ENCODE measurements at regions not wholly inside any gene's neighbourhood (a gene's known extent, or its start where the extent isn't known, plus 50 kb on each side); places are given as distances from the start of the nearest gene placed in this dataset.
A peak's percentile ranks its signal among the peaks of the same experiment; 100 is the strongest.

DNA sequence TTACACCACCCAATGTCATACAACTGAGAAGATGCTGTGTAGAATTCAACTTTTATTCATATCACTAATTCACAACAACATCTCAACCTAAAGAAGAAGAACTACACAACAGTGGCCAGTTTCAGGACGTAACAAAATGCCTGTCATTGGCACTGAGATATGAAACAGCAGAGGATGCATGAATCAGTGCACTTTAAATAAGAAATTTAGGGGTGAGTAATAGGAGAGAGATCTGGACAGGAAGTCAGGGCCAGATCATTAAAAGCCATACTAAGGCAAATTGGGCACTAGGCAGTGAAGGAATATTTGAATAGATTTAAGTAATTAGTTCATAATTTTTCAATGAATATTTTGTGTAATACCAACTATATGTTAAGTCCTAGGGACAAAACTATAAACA lies 510.5 kb downstream of the PLPP3 start:
- DNase-seq = no peak
- no peak overlapping the region for H3K27ac ChIP-seq
- intact Hi-C loops (cut with DNase I) = no loop called here

DNA sequence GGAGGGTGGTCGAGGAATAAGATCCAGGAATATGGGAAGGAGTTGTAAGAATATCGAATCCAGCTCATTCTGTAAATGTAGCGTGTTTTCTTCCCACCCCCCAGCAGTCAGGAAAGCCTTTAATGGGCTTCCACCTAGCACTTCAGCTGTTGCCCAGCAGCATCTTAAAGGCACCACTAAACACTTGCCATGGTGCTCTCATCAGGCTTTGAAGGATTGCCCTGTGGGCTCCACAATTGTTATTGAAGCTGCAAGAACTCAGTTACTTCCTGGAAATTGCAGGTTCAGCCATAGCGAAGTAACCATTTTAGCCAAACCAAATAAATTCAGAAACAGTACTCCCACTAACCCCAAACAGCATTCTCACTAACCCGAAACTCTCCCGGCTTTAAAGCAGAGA lies 511.2 kb downstream of the PLPP3 start:
- H3K9me3 ChIP-seq = no peaks in the 10 kb centered on the region
- TF ChIP-seq, protein P1, sequence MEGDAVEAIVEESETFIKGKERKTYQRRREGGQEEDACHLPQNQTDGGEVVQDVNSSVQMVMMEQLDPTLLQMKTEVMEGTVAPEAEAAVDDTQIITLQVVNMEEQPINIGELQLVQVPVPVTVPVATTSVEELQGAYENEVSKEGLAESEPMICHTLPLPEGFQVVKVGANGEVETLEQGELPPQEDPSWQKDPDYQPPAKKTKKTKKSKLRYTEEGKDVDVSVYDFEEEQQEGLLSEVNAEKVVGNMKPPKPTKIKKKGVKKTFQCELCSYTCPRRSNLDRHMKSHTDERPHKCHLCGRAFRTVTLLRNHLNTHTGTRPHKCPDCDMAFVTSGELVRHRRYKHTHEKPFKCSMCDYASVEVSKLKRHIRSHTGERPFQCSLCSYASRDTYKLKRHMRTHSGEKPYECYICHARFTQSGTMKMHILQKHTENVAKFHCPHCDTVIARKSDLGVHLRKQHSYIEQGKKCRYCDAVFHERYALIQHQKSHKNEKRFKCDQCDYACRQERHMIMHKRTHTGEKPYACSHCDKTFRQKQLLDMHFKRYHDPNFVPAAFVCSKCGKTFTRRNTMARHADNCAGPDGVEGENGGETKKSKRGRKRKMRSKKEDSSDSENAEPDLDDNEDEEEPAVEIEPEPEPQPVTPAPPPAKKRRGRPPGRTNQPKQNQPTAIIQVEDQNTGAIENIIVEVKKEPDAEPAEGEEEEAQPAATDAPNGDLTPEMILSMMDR (IDR thresholded peaks at IDR 0.05) = no peak
- no peak for TF ChIP-seq EP300 (IDR thresholded peaks at IDR 0.05)
- no peak for TF ChIP-seq POLR2A (IDR thresholded peaks at IDR 0.05)
- H3K4me3 ChIP-seq = no peak overlapping the region
- 50 to 60% (median 55%) methylated on average over 6 of the region's 6 CpGs for WGBS, 3 donors
- no peaks in the 10 kb centered on the region for H3K36me3 ChIP-seq
- intact Hi-C loops (cut with DNase I) = no loop called here
- H3K4me1 ChIP-seq (ENCODE audit: insufficient read depth) = peaks cover 9% of the 10 kb centered on the region
- DNase-seq = no peak
- H3K27ac ChIP-seq = no peak overlapping the region
- H3K27me3 ChIP-seq = no peaks in the 10 kb centered on the region

More for the DNA sequence above, 510.5 kb downstream of the PLPP3 start:
- Histone ChIP-seq H3K9me3 (no peaks in the 10 kb centered on the region), H3K27me3 (no peaks in the 10 kb centered on the region), H3K36me3 (no peaks in the 10 kb centered on the region), H3K4me3 (no peak overlapping the region), H3K4me1 (ENCODE audit: insufficient read depth) (peaks cover 11% of the 10 kb centered on the region)
- 53 to 76% (median 57%) methylated on average over 1 of the region's 1 CpG for WGBS, 3 donors
- TF ChIP-seq, protein P1 (IDR thresholded peaks at IDR 0.05) = no peak
- no peak for TF ChIP-seq POLR2A (IDR thresholded peaks at IDR 0.05)
- TF ChIP-seq EP300 (IDR thresholded peaks at IDR 0.05) = no peak

DNA sequence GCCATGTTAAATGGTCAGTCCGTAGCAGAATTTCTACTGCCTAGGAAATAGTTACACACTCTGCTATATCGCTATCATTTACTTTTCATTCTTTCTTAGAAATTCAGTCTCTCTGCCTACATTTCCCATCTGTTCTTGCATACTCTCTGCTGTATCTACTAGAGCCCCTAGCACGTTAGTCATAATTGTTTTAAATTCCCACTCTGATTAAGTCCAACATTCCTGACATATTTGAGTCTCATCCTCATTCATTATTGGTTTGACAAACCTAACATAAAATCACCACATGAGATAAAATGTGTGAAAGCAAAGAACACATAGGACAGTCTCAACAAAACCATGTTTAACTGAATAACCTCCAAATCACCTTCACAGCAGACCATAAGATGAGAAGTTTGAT lies 513.6 kb downstream of the PLPP3 start:
- intact Hi-C loops (cut with DNase I) = no loop called here
- H3K9me3 ChIP-seq = no peaks in the 10 kb centered on the region
- no peak for DNase-seq
- H3K4me1 ChIP-seq (ENCODE audit: insufficient read depth) = peaks cover 4% of the 10 kb centered on the region
- no peak overlapping the region for H3K27ac ChIP-seq
- 12 to 33% (median 15%) methylated on average over 3 of the region's 3 CpGs for WGBS, 3 donors
- no peaks in the 10 kb centered on the region for H3K27me3 ChIP-seq
- H3K4me3 ChIP-seq = no peak overlapping the region
- H3K36me3 ChIP-seq = no peaks in the 10 kb centered on the region
- TF ChIP-seq POLR2A (IDR thresholded peaks at IDR 0.05) (no peak), EP300 (IDR thresholded peaks at IDR 0.05) (no peak)
- TF ChIP-seq, protein P1 (IDR thresholded peaks at IDR 0.05) = no peak

DNA sequence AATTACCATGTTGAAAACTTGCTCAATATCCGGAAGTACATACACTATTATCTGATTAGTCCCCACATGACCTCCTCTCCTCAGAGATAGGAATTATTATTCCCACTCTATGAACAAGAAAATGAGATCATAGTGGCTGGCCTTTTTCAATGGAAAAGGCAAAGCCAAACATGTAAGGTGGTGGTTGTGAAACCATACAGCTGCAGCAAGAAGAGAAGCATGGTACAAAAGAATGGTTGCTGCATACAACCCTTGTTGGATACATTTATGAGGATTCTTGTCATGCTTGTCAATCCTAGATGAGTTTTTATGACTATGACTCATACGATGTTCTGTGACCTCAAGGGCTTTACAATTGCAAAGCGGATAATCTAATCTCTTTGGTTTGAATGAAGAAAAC lies 514.7 kb downstream of the PLPP3 start:
- intact Hi-C loops (cut with DNase I) = no loop called here
- 84 to 87% (median 86%) methylated on average over 3 of the region's 3 CpGs for WGBS, 3 donors
- Histone ChIP-seq H3K4me3 (no peak overlapping the region), H3K36me3 (no peaks in the 10 kb centered on the region), H3K9me3 (no peaks in the 10 kb centered on the region), H3K27me3 (no peaks in the 10 kb centered on the region), H3K4me1 (ENCODE audit: insufficient read depth) (peaks cover 4% of the 10 kb centered on the region), H3K27ac (no peak overlapping the region)
- DNase-seq = no peak
- TF ChIP-seq EP300 (IDR thresholded peaks at IDR 0.05) = no peak
- no peak for TF ChIP-seq POLR2A (IDR thresholded peaks at IDR 0.05)
- TF ChIP-seq, protein P1 (IDR thresholded peaks at IDR 0.05) = no peak

DNA sequence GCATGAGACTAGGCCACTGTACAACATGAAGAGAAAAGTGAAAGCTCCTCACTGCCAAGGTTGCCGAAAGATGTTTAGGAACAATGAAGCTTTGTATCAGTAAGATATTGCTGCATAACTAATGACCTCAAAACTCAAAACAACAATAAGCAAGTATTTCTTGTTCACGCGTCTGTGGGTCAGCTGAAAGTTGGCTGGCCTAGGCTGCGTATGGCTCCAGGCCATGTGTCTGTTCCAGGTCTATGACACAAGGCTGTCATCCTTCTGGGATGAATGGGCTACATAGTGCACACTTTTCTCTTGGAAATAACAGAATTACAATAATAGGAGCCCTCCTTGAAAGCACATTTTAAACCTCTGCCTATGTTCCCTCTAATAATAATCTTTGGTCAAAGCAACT lies 515.9 kb downstream of the PLPP3 start:
- TF ChIP-seq POLR2A (IDR thresholded peaks at IDR 0.05) (no peak), EP300 (IDR thresholded peaks at IDR 0.05) (no peak)
- TF ChIP-seq, protein P1 (IDR thresholded peaks at IDR 0.05) = no peak
- Histone ChIP-seq H3K27ac (no peak overlapping the region), H3K9me3 (no peaks in the 10 kb centered on the region), H3K4me3 (no peak overlapping the region), H3K36me3 (no peaks in the 10 kb centered on the region), H3K4me1 (ENCODE audit: insufficient read depth) (peaks cover 4% of the 10 kb centered on the region), H3K27me3 (no peaks in the 10 kb centered on the region)
- 45 to 66% (median 57%) methylated on average over 4 of the region's 4 CpGs for WGBS, 3 donors
- intact Hi-C loops (cut with DNase I) = no loop called here
- DNase-seq = peak in 1 of 5 donors; percentile 55

Data from ovary (tissue), 7 donors.